GM12892 (cell line): ENCODE measurements at regions not wholly inside any gene's neighbourhood (a gene's known extent, or its start where the extent isn't known, plus 50 kb on each side); places are given as distances from the start of the nearest gene placed in this dataset.

ENCODE experiments used
- POLR2A ChIP-seq: IDR thresholded peaks from 2 replicates; pipeline ENCODE4 v1.6.1; 2011; ENCODE audit warnings: low read depth, low read length, control low read depth
- POLR2AphosphoS5 ChIP-seq: IDR thresholded peaks from 2 replicates; pipeline ENCODE4 v1.6.1; 2011; ENCODE audit warnings: low read depth, low read length, control low read depth
- TAF1 ChIP-seq: IDR thresholded peaks from 2 replicates; pipeline ENCODE4 v1.6.1; 2011; ENCODE audit warnings: low read depth, mild to moderate bottlenecking, control low read depth, low read length, borderline replicate concordance

DNA sequence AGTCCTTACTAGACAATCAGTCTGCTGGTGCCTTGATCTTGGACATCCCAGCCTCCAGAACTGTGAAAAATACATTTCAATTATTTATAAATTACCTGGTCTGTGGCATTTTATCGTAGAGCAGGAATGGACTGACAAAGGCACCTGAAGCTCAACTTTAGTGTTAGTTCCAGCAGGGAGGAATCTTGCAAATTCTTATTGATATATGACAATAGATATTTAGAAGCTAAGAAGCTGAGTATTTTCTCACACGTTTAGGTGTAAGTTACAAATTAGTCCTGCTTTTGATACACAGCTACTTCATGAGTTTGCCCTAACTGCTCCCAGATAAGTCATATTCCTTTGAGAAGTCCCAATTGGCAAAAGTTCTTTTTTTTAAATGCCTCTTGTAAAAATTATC, 138.0 kb upstream of the ZNF217 start:
- TF ChIP-seq POLR2AphosphoS5 (no peak), POLR2A (no peak), TAF1 (no peak)
